SHP77 (cell line): ENCODE measurements at regions not wholly inside any gene's neighbourhood (a gene's known extent, or its start where the extent isn't known, plus 50 kb on each side); places are given as distances from the start of the nearest gene placed in this dataset.

Experiments
- DNase-seq, 2 experiments: peaks; one replicate each; lab custom pipeline; 2025; lab: John Stamatoyannopoulos, UW

DNA sequence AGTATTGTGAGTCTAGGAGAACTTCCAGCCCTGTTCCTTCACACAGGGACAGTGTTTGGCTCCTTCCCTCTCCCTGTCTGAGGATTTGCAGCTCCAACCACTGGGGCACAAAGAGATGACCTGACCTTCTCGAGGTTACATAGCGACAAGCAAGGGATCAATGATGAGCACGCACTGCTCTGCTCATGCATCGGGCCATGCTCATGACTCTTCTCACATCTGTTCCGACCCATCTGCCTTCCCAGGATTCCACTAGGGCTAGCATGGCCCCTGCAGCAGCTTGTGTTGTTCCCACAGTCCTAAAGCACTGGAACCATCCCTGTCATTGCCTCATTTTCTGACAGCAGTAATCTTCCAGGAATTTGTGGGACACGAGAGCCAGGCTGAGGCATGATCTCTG lies 78.8 kb upstream of the ARHGAP28 start:
- no peak for DNase-seq

DNA sequence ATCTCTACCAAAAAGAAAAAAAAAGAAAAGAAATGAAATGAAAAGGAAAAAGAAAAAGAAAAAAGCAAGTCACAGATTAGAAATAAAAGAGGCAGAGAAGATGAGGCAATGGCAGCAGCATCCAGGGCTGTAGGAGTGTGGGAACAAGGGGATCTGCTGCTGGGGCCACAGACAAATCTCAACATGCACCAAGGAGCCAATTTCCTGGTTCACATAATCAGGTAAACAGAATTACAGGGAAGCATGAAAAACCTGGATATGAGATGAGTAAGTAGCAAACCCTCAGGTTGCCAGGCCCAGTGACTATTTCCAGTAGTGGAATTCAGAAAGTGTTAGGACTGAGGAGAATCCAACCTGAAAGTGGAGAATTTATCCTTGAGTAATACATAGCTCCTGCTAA lies 77.4 kb upstream of the ARHGAP28 start:
- no peak for DNase-seq

DNA sequence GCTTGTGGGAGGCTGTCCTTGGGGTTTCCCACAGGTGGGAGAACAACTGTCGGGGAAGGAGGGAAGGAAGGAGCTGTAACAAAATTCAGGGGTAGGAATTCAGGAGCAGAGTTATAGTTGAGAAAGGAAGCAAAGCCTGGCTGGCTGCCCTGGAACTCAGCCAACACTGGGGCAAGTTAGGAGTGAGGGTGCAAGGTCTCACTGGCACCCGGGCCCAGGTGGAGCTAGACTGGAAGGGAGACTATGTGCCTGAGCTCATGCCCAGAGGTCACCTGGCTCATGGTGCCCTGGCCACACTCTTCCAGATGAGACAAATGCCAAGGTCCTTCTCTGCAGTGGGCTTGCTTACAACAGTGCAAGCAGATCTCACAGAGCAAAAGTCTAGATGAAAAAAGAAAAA lies 75.6 kb upstream of the ARHGAP28 start:
- DNase-seq: no peak

- no peak for DNase-seq
Measured at GRCh38 chr18:6659963-6660725, 69.4 kb upstream of the ARHGAP28 start.

DNA sequence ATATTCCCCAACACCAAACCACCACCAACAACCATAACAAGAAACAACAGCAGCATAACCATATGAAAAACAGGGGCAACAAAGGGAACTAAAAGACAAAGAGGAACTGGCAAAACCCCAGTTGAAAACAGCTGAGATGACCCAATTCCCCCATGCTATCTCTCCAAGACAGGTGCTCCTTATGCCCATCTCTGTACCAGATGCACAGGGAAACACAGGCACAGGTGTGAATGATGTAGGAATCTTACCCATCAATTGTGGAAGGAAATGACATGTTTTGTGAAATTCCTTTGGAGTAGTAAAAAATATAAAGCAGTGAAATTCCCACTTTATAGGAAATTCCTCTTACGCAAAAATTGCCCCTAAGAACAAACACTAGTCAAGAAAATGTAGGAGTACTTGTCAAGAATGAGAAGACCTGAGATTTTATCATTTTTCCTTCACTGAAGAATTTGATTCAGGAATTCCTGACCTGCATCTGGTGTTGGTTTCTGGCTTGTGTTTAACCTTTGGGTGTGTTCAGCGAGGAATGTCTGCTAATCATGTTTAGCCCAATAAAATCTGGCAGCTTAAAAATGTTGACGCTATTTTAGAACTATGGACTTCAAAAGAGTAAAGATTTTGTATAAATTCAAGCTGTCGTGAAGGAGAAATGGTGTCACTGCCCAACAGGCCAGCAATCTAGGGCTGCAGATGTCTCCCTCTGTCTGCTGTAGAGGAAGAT lies 67.7 kb upstream of the ARHGAP28 start:
- no peak for DNase-seq

DNA sequence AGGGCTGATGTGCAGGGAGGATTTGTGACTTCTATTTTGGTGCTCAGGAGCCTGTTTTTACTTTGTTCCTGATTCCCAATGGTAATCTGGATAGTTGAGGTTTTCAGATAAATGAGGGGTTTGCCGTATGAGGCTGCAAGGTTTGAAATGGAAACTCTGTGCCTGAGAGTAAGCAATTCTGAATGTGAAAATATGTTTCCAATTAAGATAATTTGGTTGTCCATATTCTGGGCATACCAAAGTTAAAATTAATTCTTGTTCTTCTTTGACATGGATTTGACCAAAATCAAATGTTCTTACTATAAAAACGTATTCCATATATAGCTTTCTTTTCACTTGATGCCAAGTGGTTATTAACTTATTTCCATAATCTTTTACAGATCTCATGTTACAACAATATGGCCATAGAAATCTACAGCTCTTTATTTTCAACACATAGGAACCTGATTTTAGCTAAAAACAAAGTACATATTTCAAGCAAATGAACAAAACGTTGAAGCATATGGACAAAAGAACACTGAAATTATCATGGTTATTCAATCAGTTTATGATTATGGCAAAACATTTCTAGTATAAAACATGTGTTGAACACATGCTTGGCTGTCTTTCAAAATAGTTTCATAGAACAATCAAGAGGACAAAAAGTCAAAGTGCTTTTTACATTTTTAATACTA lies 63.4 kb upstream of the ARHGAP28 start:
- no peak for DNase-seq

DNA sequence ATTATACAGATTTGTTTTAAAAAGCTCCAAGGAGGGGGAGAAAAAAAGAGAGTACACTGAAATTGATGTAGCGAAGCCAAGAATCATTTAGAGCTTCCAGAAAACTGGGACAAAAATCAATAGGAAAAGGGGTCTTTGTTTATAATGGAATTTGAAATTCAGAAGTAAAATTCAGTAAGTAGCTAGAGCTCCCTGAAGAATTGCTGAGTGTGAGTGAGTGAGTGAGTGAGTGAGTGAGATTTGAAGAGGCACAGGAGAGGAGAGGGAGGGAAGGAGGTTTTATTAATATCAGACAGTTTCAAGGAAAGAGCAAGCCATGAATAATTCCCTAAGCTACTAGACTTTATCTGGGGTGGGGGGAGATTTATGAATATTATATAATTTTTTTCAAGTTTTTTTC lies 60.7 kb upstream of the ARHGAP28 start:
- no peak for DNase-seq

DNA sequence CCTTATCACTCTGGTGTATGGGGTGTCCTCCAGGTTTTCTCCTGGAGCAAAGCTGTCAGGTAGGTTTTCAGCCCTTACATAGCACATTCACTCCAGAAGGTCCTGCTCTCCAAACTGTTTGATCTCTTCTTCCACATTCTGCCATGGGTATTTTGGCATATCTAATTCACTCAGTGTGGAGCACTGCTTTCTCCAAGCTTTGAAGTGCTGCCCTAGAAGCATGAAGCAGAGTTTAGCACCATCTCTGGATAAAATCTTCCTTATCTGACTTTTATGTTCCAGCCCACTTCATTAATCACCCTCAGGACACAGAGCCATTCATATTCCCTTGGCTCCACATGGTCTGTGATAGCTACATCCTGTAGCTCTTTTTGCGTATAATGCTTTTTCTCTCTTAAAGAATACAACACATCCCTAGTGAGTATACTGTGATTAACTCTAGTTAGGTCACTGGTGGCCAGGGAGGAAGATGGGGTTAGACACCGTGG lies 56.7 kb upstream of the ARHGAP28 start:
- no peak for DNase-seq

DNA sequence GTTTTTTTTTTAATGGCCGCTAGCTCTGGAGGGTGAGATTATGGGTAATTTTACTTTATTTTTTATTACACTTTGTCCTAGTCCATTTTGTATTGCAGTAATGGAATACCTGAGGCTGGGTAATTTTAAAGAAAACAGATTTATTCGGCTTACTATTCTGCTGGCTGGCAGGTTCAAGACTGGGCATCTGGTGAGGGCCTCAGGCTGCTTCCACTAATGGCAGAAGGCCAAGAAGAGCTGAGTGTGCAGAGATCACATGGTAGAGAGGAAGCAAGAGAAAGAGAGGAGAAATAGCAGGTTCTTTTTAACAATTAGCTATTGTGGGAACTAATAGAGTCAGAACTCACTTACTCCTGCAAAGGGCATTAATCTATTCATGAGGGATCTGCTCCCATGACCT lies 52.4 kb upstream of the ARHGAP28 start:
- DNase-seq: no peak

DNA sequence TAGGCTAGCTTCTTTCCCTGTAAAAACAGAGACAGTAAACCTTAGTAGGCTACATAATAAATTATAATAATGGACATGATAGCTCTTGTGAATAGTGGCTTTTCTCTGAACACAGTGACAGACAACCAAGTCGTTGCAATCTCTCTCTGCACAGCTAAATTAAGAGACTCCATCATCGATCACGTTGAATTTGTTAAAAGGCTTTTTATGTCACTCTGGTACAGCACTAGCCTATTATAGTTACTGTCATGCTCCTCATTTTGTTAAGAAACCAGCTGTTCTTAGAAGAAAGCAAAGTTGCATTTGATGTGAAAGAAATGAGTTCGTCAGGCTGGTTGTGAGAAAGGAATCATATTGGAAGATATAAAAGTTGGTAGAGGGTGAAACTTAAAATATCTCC lies 50.3 kb upstream of the ARHGAP28 start:
- no peak for DNase-seq
